Heart right ventricle (tissue), 16 donors: ENCODE measurements at regions not wholly inside any gene's neighbourhood (a gene's known extent, or its start where the extent isn't known, plus 50 kb on each side); places are given as distances from the start of the nearest gene placed in this dataset.
"Not testable (repeated sequence)": the region's sequence is repeated elsewhere in the genome, so short reads cannot be mapped to it uniquely, and the experiment has no call there.

Experiments
- ATAC-seq, 8 donors: fragments of 200-7000 bp; cut with Tn5 transposase; one replicate each; pipeline ENCODE4 v1.9.1; 2020; ENCODE audit warnings: mild to moderate bottlenecking in 8 of 8, moderate library complexity in 8 of 8, moderate number of reproducible peaks in 1 of 8
- DNase-seq, 2 donors: peaks; one replicate each; pipeline ENCODE4 v3.0.0-alpha.2; 2020
- H3K27ac ChIP-seq, 10 donors: fragments of 200-600 bp; sonication (generic) in 2 of 10; one replicate each; pipeline versions ENCODE4 v1.5.0 to v1.8.0; 2020 to 2022; ENCODE audit warnings: mild to moderate bottlenecking in 3 of 10
- H3K27me3 ChIP-seq, 7 donors: fragments of 200-600 bp; one replicate each; pipeline ENCODE4 v1.8.0; 2021 to 2022; ENCODE audit warnings: mild to moderate bottlenecking in 2 of 7
- H3K36me3 ChIP-seq, 9 donors: fragments of 200-600 bp; sonication (generic) in 1 of 9; one replicate each; pipeline versions ENCODE4 v1.5.0 to v1.8.0; 2020 to 2022; ENCODE audit warnings: mild to moderate bottlenecking in 2 of 9
- H3K4me1 ChIP-seq, 9 donors: fragments of 200-600 bp; sonication (generic) in 1 of 9; one replicate each; pipeline versions ENCODE4 v1.5.0 to v1.8.0; 2020 to 2022; ENCODE audit warnings: mild to moderate bottlenecking in 4 of 9
- H3K4me3 ChIP-seq, 10 donors: fragments of 200-600 bp; sonication (generic) in 2 of 10; one replicate each; pipeline versions ENCODE4 v1.5.0 to v1.8.0; 2020 to 2022; ENCODE audit warnings: mild to moderate bottlenecking in 7 of 10, moderate library complexity in 2 of 10
- H3K9me3 ChIP-seq, 11 donors: fragments of 200-600 bp in 10 of 11; sonication (generic) in 2 of 11; one replicate each; pipeline versions ENCODE4 v1.5.0 to v1.8.0; 2013 to 2022; ENCODE audit warnings: mild to moderate bottlenecking in 2 of 11, control low read depth in 1 of 11, moderate library complexity in 1 of 11
- CTCF ChIP-seq, 9 donors: fragments of 200-600 bp; sonication (generic) in 2 of 9; IDR thresholded peaks; one replicate each; pipeline versions ENCODE4 v1.5.0 to v1.8.0; 2021 to 2022; ENCODE audit warnings: antibody characterized with exemption in 9 of 9, mild to moderate bottlenecking in 5 of 9, moderate library complexity in 1 of 9
- WGBS, 2 donors: extraction: QIAGEN DNeasy Blood & Tissue Kit; methylation state at CpG; one replicate each; pipeline ENCODE4 v1.1.7; 2013; ENCODE audit warnings: inconsistent platforms in 1 of 2; 5-methylcytosine and 5-hydroxymethylcytosine counted together
- intact Hi-C, 10 donors: fragments of 100-400 bp; cut with DNase I; formaldehyde crosslinking; loops; one replicate each; pipeline versions ENCODE4 v1.11.1 to v1.14.2; 2022
- donor health status: Arrhythmogenic right ventricular cardiomyopathy.
- donor health status: ischemic (EF 13 %, LVEDD 7.1; RV severe dilation, severe dysfunction).
- donor health status: healthy with polysubstance abuse.
- donor health status: DM: no; HTN: yes; CAD: no.
- donor health status: DM: no; HTN: no; CAD: no.
- donor health status: ischemic (EF 25% LVEDD 6.9; RV normal size, moderate dysfunction).
- donor health status: ischemic (EF 25% LVEDD 5.7; RV mildly dilated, moderate dysfunction).
- donor health status: healthy.
- donor health status: DM: yes; HTN: yes; CAD: no.
- donor health status: Ischemic cardiomyopathy.
- donor health status: ischemic (EF 35%, LVEDD 5.7; RV mildly dilated, moderate dysfunction).
- donor health status: nonischemic (EF 11% LVEDD 7.7; RV severe dilation, severe dysfunction).
- donor health status: DM: yes; HTN: yes; CAD: no.
- donor health status: PGD.
- donor health status: ischemic (EF 29% LVEDD 5.4; RV normal size, mild dysfunction).
- donor health status: nonischemic (EF 23%, LVEDD 6.1; RV moderate dilation, normal function).

DNA sequence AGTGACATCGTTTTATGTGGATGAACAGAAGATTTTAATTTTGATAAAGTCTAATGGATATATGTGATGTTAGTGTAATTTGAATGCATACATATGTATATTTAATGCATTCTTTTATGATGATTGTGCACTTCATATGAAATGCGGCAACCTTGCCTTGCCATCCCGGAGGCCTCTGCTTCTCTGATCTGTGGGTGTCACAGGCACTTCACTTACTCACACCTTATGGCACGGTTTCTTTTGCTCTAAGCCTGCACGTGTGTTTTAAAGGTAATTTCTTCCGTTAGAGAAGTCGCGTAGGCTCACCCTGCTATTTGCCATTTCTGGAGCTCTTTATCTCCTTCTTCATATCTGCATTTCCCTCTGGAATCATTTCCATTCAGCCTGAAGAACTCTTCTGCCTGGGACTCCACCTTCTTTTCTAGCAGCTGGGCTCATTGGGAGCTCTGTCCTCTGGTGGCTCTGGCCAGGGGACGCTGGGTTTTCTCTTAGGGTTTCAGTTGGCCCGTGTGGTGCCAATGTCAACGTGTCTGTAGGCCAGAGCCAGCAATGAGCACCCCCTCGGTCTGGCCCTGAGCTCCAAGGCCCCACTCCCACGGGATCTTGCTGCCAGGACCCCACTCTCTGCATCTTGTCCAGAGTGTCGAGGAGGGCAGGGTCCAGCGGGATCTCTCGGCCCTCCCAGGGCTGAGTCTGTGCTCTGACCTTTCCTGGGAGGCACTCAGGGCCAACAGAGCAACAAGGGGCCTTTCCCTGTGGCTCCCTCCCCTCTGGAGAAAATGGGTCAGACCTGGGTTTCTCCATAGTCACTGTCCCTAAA lies 97.3 kb downstream of the RTP5 start:
- 84% methylated on average over 16 of the region's 16 CpGs for WGBS, 2 donors
- DNase-seq: no peak

GRCh38 chr2:241967467-241968144 lies 98.1 kb downstream of the RTP5 start:
- no peaks in the 10 kb centered on the region for H3K9me3 ChIP-seq
- peaks cover 0 to 12% (median 0%) of the 10 kb centered on the region in 9 donors for H3K4me1 ChIP-seq
- no peak overlapping the region for H3K4me3 ChIP-seq
- no peak for TF ChIP-seq CTCF (IDR thresholded peaks at IDR 0.05)
- no peak overlapping the region for H3K27ac ChIP-seq
- DNase-seq: no peak
- WGBS, 2 donors: 91 to 93% methylated on average over 17 of the region's 17 CpGs
- ATAC-seq: no peak
- peaks cover 0 to 8% (median 0%) of the 10 kb centered on the region in 7 donors for H3K27me3 ChIP-seq
- no peaks in the 10 kb centered on the region for H3K36me3 ChIP-seq
- intact Hi-C loops: no loop called here

More for the DNA sequence above, 97.3 kb downstream of the RTP5 start:
- no peak overlapping the region for H3K4me3 ChIP-seq
- no peaks in the 10 kb centered on the region for H3K36me3 ChIP-seq
- ATAC-seq: no peak
- no peak overlapping the region for H3K27ac ChIP-seq
- peaks cover 0 to 8% (median 0%) of the 10 kb centered on the region in 7 donors for H3K27me3 ChIP-seq
- intact Hi-C loops: no loop called here
- no peak for TF ChIP-seq CTCF (IDR thresholded peaks at IDR 0.05)
- peaks cover 0 to 12% (median 0%) of the 10 kb centered on the region in 9 donors for H3K4me1 ChIP-seq
- H3K9me3 ChIP-seq: no peaks in the 10 kb centered on the region

GRCh38 chr2:241968417-241968816 lies 98.9 kb downstream of the RTP5 start:
- 96% methylated on average over 9 of the region's 9 CpGs for WGBS, 2 donors
- Histone ChIP-seq H3K9me3 (no peaks in the 10 kb centered on the region), H3K4me1 (peaks cover 0 to 12% (median 0%) of the 10 kb centered on the region in 9 donors), H3K4me3 (no peak overlapping the region), H3K27me3 (peaks cover 0 to 6% (median 0%) of the 10 kb centered on the region in 7 donors), H3K36me3 (no peaks in the 10 kb centered on the region), H3K27ac (no peak overlapping the region)
- DNase-seq (no peak), ATAC-seq (no peak)
- TF ChIP-seq CTCF (IDR thresholded peaks at IDR 0.05): no peak
- intact Hi-C loops: no loop called here

DNA sequence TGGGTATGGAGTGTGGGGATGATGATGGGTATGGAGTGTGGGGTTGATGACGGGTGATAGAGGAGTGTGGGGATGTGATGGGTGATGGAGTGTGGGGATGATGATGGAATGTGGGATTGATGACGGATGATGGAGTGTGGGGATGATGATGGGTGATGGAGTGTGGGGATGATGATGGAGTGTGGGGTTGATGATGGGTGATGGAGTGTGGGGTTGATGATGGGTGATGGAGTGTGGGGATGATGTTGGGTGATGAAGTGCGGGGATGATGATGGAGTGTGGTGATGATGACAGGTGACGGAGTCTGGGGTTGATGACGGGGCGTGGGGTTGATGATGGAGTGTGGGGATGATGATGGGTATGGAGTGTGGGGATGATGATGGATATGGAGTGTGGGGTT lies 99.7 kb downstream of the RTP5 start:
- intact Hi-C loops, H3K27me3 ChIP-seq, H3K9me3 ChIP-seq, DNase-seq, H3K4me3 ChIP-seq, H3K27ac ChIP-seq, H3K36me3 ChIP-seq, ATAC-seq: not testable (repeated sequence)
- 97 to 99% methylated on average over 6 of the region's 6 CpGs for WGBS, 2 donors
- H3K4me1 ChIP-seq: peaks cover 0 to 12% (median 0%) of the 10 kb centered on the region in 9 donors
